SK-N-SH treated with all-trans-retinoic acid at 6 μM for 48 hours (cell line): ENCODE measurements at regions not wholly inside any gene's neighbourhood (a gene's known extent, or its start where the extent isn't known, plus 50 kb on each side); places are given as distances from the start of the nearest gene placed in this dataset.
"Not testable (repeated sequence)": the region's sequence is repeated elsewhere in the genome, so short reads cannot be mapped to it uniquely, and the experiment has no call there.

Experiments used
- ARNTL ChIP-seq: fragments of 450-650 bp; formaldehyde crosslinking; IDR thresholded peaks from 2 replicates; pipeline ENCODE4 v1.5.0; 2020; ENCODE audit warnings: low read depth, mild to moderate bottlenecking, moderate library complexity, borderline replicate concordance
- BACH2 ChIP-seq: fragments of 250-450 bp; sonication (Bioruptor Pico); IDR thresholded peaks from 2 replicates; pipeline ENCODE4 v1.9.0; 2021; ENCODE audit warnings: mild to moderate bottlenecking, borderline replicate concordance
- CSDC2 ChIP-seq: fragments of 250-450 bp; sonication (Bioruptor Pico); IDR thresholded peaks from 2 replicates; pipeline ENCODE4 v1.5.0; 2020; ENCODE audit warnings: mild to moderate bottlenecking, moderate library complexity
- ESRRG ChIP-seq: fragments of 250-450 bp; sonication (Bioruptor Pico); IDR thresholded peaks from 2 replicates; pipeline ENCODE4 v1.6.1; 2021; ENCODE audit warnings: mild to moderate bottlenecking
- PPARA ChIP-seq: fragments of 250-450 bp; sonication (Bioruptor Pico); IDR thresholded peaks from 2 replicates; pipeline ENCODE4 v1.5.0; 2020; ENCODE audit warnings: mild to moderate bottlenecking, borderline replicate concordance
- RARB ChIP-seq: fragments of 250-450 bp; sonication (Bioruptor Pico); IDR thresholded peaks from 2 replicates; pipeline ENCODE4 v1.8.0; 2021; ENCODE audit warnings: mild to moderate bottlenecking, moderate library complexity
- ZC3H10 ChIP-seq: fragments of 250-450 bp; sonication (Bioruptor Pico); IDR thresholded peaks from 2 replicates; pipeline ENCODE4 v1.5.1; 2021; ENCODE audit warnings: mild to moderate bottlenecking, moderate library complexity
- ZNF565 ChIP-seq: fragments of 450-650 bp; formaldehyde crosslinking; conservative IDR thresholded peaks from 2 replicates; pipeline ENCODE4 v1.5.0; 2020; ENCODE audit warnings: low read depth, mild to moderate bottlenecking, moderate library complexity
- ZNF8 ChIP-seq: fragments of 450-650 bp; formaldehyde crosslinking; IDR thresholded peaks from 2 replicates; pipeline ENCODE4 v1.5.0; 2020; ENCODE audit warnings: mild to moderate bottlenecking, moderate library complexity
- TF ChIP-seq, protein P1 (sequence below): fragments of 250-450 bp; sonication (Bioruptor Pico); IDR thresholded peaks from 2 replicates; pipeline ENCODE4 v1.5.1; 2020; ENCODE audit warnings: low read depth, mild to moderate bottlenecking, moderate library complexity
- TF ChIP-seq, protein P2 (sequence below): fragments of 250-450 bp; sonication (Bioruptor Pico); IDR thresholded peaks from 2 replicates; pipeline ENCODE4 v1.8.0; 2021; ENCODE audit warnings: low read depth, mild to moderate bottlenecking, moderate library complexity, borderline replicate concordance

DNA sequence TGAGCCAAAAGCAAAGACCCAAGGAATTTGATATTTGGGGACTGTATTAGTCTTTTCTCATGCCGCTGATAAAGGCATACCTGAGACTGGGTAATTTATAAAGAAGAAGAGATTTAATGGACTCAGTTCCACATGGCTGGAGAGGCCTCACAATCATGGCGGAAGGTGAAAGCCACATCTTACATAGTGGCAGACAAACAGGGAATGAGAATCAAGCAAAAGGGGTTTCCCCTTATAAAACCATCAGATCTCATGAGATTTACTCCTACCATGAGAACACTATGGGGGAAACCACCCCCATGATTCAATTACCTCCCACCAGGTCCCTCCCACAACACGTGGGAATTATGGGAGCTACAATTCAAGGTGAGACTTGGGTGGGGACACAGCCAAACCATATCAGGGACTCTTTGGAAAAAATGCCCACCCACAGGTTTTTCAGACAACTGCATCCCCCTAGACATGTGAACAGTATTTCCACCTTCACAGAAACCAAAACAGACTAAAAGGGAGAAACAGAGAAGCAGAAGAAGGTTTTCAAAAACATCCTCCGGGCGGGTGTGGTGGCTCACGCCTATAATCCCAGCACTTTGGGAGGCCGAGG lies 482.1 kb upstream of the PROK2 start:
- TF ChIP-seq ARNTL (CRISPR knock-in tag); PPARA (CRISPR knock-in tag); BACH2 (CRISPR knock-in tag); CSDC2; RARB (CRISPR knock-in tag); ZNF565 (CRISPR knock-in tag); ZNF8; ESRRG; ZC3H10 (CRISPR knock-in tag): not testable (repeated sequence)
- TF ChIP-seq, protein P1, sequence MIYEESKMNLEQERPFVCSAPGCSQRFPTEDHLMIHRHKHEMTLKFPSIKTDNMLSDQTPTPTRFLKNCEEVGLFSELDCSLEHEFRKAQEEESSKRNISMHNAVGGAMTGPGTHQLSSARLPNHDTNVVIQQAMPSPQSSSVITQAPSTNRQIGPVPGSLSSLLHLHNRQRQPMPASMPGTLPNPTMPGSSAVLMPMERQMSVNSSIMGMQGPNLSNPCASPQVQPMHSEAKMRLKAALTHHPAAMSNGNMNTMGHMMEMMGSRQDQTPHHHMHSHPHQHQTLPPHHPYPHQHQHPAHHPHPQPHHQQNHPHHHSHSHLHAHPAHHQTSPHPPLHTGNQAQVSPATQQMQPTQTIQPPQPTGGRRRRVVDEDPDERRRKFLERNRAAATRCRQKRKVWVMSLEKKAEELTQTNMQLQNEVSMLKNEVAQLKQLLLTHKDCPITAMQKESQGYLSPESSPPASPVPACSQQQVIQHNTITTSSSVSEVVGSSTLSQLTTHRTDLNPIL: not testable (repeated sequence)
- TF ChIP-seq, protein P2, sequence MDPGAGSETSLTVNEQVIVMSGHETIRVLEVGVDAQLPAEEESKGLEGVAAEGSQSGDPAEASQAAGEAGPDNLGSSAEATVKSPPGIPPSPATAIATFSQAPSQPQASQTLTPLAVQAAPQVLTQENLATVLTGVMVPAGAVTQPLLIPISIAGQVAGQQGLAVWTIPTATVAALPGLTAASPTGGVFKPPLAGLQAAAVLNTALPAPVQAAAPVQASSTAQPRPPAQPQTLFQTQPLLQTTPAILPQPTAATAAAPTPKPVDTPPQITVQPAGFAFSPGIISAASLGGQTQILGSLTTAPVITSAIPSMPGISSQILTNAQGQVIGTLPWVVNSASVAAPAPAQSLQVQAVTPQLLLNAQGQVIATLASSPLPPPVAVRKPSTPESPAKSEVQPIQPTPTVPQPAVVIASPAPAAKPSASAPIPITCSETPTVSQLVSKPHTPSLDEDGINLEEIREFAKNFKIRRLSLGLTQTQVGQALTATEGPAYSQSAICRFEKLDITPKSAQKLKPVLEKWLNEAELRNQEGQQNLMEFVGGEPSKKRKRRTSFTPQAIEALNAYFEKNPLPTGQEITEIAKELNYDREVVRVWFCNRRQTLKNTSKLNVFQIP (CRISPR knock-in tag): not testable (repeated sequence)
